Activated CD8-positive, alpha-beta memory T cell treated with anti-CD3 and anti-CD28 coated beads for 48 hours (primary cell): ENCODE measurements at regions not wholly inside any gene's neighbourhood (a gene's known extent, or its start where the extent isn't known, plus 50 kb on each side); places are given as distances from the start of the nearest gene placed in this dataset.
"Not testable (repeated sequence)": the region's sequence is repeated elsewhere in the genome, so short reads cannot be mapped to it uniquely, and the experiment has no call there.

ENCODE experiments used
- DNase-seq, 3 experiments: peaks; one replicate each; pipeline ENCODE4 v3.0.0-alpha.2; 2020; ENCODE audit warnings: low read depth in 2 of 3, low spot score in 2 of 3

DNA sequence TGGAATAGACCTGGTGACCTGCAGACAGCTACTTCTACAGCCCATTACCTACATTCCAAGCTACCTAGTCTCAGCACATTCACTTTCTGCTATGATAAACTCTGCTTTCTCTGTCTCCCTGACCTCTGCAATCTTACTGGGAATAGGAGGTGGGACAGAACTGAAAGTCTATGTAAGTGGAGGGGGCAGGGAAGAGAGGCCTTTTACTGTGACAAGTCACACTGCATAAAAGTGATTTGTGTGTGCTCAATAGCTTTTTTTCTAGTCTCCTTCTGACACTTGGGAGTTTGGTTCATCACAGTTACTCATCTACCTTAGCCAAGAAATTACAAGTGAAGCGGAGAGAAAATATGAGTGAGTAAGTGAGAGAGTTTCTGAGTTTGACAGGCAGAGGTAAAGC lies 322.4 kb downstream of the OLFM4 start:
- DNase-seq: no peak

DNA sequence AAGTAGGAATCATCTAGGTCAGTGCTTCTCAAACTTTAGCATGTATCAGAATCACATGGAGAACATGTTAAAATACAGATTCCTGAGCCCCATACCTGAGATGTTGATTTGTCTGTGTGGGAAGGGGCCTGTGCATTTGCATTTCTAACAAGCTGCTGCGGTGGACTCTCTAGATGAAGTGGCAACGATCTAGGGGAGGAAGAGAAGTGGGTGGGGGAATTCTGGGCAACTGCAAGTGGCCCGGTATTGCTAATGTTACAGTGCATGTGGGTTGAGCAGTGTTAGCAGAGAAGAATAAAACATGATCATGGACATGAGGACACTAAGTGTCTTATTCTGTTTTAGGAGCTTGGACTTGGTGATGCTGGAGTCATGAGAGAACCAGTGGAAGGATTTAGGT lies 329.0 kb downstream of the OLFM4 start:
- DNase-seq: no peak

DNA sequence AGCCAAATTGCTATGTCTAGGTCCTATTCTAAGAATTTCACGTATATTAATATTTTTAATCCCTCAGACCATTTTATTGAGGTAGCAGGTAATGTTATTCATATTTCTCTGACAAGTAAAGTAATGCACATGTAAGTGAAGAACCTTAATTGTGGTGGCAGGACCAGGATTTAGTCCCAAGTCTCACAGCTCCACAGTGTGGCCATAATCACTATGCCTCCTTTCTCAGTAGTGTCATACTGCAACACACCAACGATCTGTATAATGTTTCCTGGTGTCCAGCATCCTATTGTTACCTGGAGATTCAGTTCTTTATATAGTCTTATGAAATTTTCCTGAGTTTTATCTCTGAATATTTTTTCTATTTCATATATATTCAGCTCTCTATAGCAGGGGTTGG lies 340.3 kb downstream of the OLFM4 start:
- DNase-seq: no peak

GRCh38 chr13:53379485-53379884 lies 350.9 kb downstream of the OLFM4 start:
- DNase-seq: no peak

- DNase-seq: no peak
Measured at GRCh38 chr13:53382008-53382407, 353.4 kb downstream of the OLFM4 start.

DNA sequence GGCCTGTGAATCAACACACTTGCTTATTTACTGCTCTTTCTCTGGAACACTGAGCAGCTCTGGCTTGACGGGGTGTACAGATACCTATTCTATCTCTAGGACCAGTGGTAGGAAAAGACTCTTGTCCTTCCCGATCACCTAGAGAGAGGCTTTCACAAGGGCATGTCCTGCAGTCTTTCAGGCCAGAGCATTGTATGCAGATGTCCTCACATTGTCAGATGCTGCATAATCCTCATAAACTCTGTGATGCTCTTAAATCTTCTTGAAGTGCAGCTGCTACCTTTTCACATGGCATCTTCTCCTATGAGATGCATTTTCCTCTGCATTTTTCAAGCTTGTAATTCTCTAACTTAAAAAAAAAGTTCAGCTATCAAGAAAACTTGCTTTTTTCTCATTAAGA lies 369.4 kb downstream of the OLFM4 start:
- DNase-seq: no peak

DNA sequence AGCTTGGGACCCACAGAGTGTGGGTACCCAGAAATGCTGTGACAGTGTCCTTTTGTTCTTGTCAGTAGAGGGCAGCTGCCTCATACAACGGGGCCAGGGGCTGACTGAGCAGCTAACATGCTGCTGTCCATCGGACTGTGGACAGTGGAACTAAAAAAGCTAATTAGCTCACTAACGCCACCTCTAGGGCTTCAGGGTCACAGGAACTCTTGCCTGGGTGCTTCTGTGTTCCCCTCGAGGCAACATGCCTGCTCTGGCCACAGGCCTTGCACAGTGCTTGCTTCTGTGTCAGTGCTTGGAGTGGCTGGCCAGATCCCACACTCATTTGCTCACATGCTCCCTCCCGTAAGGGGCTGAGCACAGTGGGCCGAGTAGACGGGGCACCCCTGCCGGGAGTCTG lies 377.0 kb downstream of the OLFM4 start:
- no peak for DNase-seq

DNA sequence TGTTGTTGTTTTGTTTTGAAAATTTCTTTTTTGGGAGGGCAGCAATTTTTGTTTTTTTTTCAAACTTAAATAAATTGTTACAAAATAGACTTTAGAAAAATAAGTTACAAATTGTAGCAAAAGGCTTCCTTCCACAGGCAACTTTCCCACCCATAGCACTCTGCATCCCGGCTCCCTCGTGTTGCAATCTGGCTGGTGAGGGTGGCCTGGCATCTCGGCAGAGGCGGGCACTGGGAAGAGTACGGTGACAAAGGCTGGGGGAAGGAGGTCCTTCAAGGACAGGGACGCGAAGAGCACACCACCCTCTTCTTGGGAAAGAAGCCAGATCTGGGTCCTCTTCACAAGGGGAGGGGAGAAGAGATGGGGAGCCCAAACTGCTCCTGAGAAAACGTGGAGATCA lies 379.7 kb downstream of the OLFM4 start:
- DNase-seq: no peak

- DNase-seq: no peak
Measured at GRCh38 chr13:53408847-53409568, 380.4 kb downstream of the OLFM4 start.

- no peak for DNase-seq
Measured at GRCh38 chr13:53411463-53411862, 382.9 kb downstream of the OLFM4 start.

GRCh38 chr13:53415135-53415534 lies 386.5 kb downstream of the OLFM4 start:
- no peak for DNase-seq

DNA sequence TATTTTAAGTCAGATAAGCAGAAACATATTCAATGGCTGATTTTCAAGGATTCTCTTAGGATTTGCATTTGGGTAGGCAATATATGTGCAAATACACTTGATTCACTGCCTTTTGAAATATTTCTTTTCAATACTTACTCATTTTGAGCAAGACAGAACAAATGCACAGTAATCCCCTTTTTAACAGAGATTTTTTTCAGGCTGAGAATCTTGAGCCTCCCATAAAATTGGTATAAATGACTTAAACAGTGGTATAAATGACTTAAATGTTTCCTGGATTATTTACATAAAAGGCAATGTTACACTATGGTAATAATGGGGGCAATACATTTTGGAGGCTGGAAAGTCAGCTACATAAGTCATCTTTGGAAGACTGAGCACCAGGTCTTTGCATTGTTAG lies 389.0 kb downstream of the OLFM4 start:
- DNase-seq: no peak

- no peak for DNase-seq
Measured at GRCh38 chr13:53422415-53422814, 393.8 kb downstream of the OLFM4 start.

- no peak for DNase-seq
Measured at GRCh38 chr13:53436396-53436795, 407.8 kb downstream of the OLFM4 start.

GRCh38 chr13:53439439-53440225 lies 411.0 kb downstream of the OLFM4 start:
- no peak for DNase-seq

DNA sequence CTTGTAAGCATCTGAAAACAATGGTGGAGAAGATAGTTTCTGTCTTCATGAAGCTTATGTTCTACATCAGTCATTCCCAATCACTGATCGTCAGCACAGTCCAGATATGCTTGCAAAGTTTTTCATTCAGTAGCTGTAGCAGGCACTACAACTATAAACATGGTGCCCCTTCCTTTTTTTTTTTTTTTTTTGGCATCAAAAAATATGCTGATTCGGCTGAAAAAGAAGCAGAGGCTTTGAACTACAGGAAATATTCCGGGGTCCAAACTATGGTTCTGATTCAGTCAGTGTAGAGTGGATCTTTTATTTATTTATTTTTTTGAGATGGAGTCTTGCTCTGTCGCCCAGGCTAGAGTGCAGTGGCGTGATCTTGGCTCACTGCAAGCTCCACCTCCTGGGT lies 414.4 kb downstream of the OLFM4 start:
- no peak for DNase-seq

GRCh38 chr13:53445686-53446085 lies 417.1 kb downstream of the OLFM4 start:
- no peak for DNase-seq

DNA sequence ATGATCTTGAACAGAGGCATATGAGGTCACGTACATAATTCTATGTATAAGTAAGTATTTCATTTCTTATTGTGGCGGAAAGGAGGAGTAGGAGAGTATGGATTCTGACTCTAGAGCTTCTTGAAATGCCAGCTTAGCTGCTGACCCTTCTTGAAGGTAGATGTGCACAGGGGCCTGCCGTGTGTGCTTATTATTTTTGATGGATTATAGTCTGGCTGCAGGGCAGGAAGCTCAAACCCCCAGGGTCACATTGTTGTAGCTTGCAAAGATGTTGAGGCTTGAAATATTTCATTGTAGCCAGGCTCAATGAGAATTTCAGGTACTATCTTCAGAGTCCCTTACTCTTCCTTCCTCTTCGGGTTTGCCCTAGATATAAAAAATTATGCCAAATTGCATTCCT lies 418.8 kb downstream of the OLFM4 start:
- no peak for DNase-seq

DNA sequence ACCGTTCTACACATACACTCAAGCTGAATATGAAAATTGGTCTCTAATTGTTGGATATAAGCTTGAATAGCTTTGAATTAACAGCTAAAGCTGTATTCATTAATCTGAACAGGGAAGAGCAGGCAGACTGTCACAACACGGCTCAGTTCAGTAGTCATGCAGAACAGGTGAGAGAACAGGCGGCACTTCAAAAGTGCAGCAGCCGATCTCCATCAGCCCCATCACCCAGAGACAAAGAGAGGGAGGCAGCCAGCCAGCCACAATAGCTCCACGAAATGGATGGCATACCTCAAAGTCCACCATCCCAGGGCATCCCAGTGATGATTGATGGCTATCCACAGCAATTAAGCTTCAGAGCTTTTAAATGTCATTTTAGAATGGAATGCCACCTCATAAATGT lies 419.2 kb downstream of the OLFM4 start:
- no peak for DNase-seq

GRCh38 chr13:53452263-53452808 lies 423.7 kb downstream of the OLFM4 start:
- not testable (repeated sequence) for DNase-seq

- DNase-seq: no peak
Measured at GRCh38 chr13:53460796-53461195, 432.2 kb downstream of the OLFM4 start.

DNA sequence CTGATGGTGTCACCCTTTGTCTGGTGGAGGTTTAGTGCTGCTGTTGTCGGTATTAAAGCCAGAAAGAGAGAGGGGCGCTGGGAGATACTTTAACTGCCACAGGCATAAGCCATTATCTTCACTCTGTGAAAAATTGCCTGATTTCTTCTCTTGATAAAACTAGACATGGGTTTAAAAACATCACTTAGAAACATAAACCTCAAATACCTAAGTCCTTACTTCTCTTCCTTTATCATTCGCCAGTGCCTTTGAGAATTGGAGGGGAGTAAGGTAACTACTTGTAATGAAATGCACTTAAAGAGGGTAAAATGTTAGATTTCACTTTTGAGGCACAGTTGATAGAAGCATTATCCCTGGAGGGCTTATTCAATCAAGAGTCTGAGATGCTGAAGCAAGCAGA lies 434.5 kb downstream of the OLFM4 start:
- no peak for DNase-seq
